B cell (primary cell): ENCODE measurements at regions not wholly inside any gene's neighbourhood (a gene's known extent, or its start where the extent isn't known, plus 50 kb on each side); places are given as distances from the start of the nearest gene placed in this dataset.

Experiments
- ATAC-seq: fragments of 200-7000 bp; cut with Tn5 transposase; one replicate; pipeline ENCODE4 v1.10.0; 2021; ENCODE audit warnings: low read depth, mild to moderate bottlenecking, moderate number of reproducible peaks, moderate library complexity
- CTCF ChIA-PET: fragments of 350-600 bp; sonication (Branson Sonifier 250); formaldehyde crosslinking; loops from one replicate; lab custom pipeline; 2021; ENCODE audit warnings: antibody characterized with exemption, inconsistent platforms; lab: Charles Lee
- POLR2A ChIA-PET: fragments of 350-600 bp; sonication (Branson Sonifier 250); formaldehyde crosslinking; loops from one replicate; lab custom pipeline; 2021; ENCODE audit warnings: antibody characterized with exemption; lab: Charles Lee
- DNase-seq: peaks from one replicate; pipeline ENCODE4 v3.0.0; 2013
- H2AFZ ChIP-seq: 2 replicates; pipeline ENCODE4 v1.6.1; 2012; ENCODE audit warnings: mild to moderate bottlenecking, low read depth, low read length; ENCODE audit not compliant: insufficient read depth, poor library complexity, severe bottlenecking
- H3K27ac ChIP-seq, 2 donors: 1 replicate in 1 of 2; 2 replicates in 1 of 2; pipeline ENCODE4 v1.5.1; 2012 to 2013; ENCODE audit warnings: low read length in 2 of 2, mild to moderate bottlenecking in 2 of 2, moderate library complexity in 1 of 2
- H3K27me3 ChIP-seq, 4 experiments: fragments of 200-600 bp in 1 of 4; sonication (generic) in 1 of 4; replicated peaks in 1 of 4; 1 replicate in 2 of 4; 2 replicates in 2 of 4; pipeline versions ENCODE4 v1.6.1 to v1.7.0; 2013 to 2016; ENCODE audit warnings: low read length in 3 of 4, mild to moderate bottlenecking in 2 of 4, mixed read lengths in 1 of 4, moderate library complexity in 1 of 4; ENCODE audit not compliant: insufficient read depth in 4 of 4, control insufficient read depth in 3 of 4; ENCODE audit errors: control extremely low read depth in 1 of 4
- H3K36me3 ChIP-seq, 2 experiments: replicated peaks in 1 of 2; 1 replicate in 1 of 2; 2 replicates in 1 of 2; pipeline versions ENCODE4 v1.6.1 to v1.7.1; 2013; ENCODE audit warnings: low read length in 1 of 2; ENCODE audit not compliant: insufficient read depth in 2 of 2, control insufficient read depth in 1 of 2; ENCODE audit errors: control extremely low read depth in 1 of 2, extremely low read depth in 1 of 2
- H3K4me1 ChIP-seq, 2 donors: fragments of 200-600 bp in 1 of 2; sonication (generic) in 1 of 2; 1 replicate in 1 of 2; 2 replicates in 1 of 2; pipeline versions ENCODE4 v1.5.1 to v1.6.1; 2013 to 2017; ENCODE audit warnings: low read length in 2 of 2; ENCODE audit not compliant: control insufficient read depth in 2 of 2, insufficient read depth in 2 of 2
- H3K4me2 ChIP-seq: replicated peaks from 2 replicates; pipeline ENCODE3; 2012; ENCODE audit warnings: mild to moderate bottlenecking, low read depth, low read length; ENCODE audit not compliant: poor library complexity, severe bottlenecking
- H3K4me3 ChIP-seq, 5 experiments: fragments of 200-600 bp in 1 of 5; sonication (generic) in 1 of 5; 1 replicate in 3 of 5; 2 replicates in 2 of 5; pipeline versions ENCODE4 v1.5.1 to v1.7.0; 2011 to 2016; ENCODE audit warnings: low read length in 4 of 5, mild to moderate bottlenecking in 4 of 5, low read depth in 2 of 5, control low read depth in 1 of 5, moderate library complexity in 1 of 5; ENCODE audit not compliant: insufficient read depth in 1 of 5; ENCODE audit errors: control extremely low read depth in 1 of 5, extremely low read depth in 1 of 5
- H3K79me2 ChIP-seq: fragments of 200-600 bp; sonication (generic); one replicate; pipeline ENCODE4 v1.6.0; 2016; ENCODE audit warnings: low read length; ENCODE audit not compliant: control insufficient read depth, insufficient read depth
- H3K9ac ChIP-seq: fragments of 200-600 bp; sonication (generic); 2 replicates; pipeline ENCODE4 v1.6.1; 2017; ENCODE audit warnings: mild to moderate bottlenecking, low read length, moderate library complexity
- H3K9me3 ChIP-seq, 3 donors: one replicate each; pipeline versions ENCODE4 v1.6.1 to v1.7.1; 2013; ENCODE audit warnings: low read length in 2 of 3; ENCODE audit not compliant: control insufficient read depth in 2 of 3, insufficient read depth in 1 of 3; ENCODE audit errors: control extremely low read depth in 1 of 3
- H4K20me1 ChIP-seq: 2 replicates; pipeline ENCODE4 v1.6.0; 2012; ENCODE audit warnings: mild to moderate bottlenecking, low read length; ENCODE audit not compliant: insufficient read depth, control insufficient read depth, poor library complexity, severe bottlenecking
- H3K27ac Mint-ChIP-seq: one replicate; pipeline ENCODE4 v1.8.0; 2021; ENCODE audit warnings: mixed read lengths
- H3K27me3 Mint-ChIP-seq: one replicate; pipeline ENCODE4 v1.8.0; 2021; ENCODE audit warnings: mixed read lengths
- H3K4me1 Mint-ChIP-seq: one replicate; pipeline ENCODE4 v1.8.0; 2021; ENCODE audit warnings: mixed read lengths
- H3K4me3 Mint-ChIP-seq: one replicate; pipeline ENCODE4 v1.8.0; 2021; ENCODE audit warnings: mixed read lengths
- H3K9me3 Mint-ChIP-seq: one replicate; pipeline ENCODE4 v1.8.0; 2022; ENCODE audit warnings: mixed read lengths; ENCODE audit not compliant: insufficient read depth
- CTCF ChIP-seq: fragments of 200-600 bp; IDR thresholded peaks from one replicate; pipeline ENCODE4 v1.8.0; 2022; ENCODE audit warnings: antibody characterized with exemption, mild to moderate bottlenecking
- EZH2 ChIP-seq: IDR thresholded peaks from 2 replicates; pipeline ENCODE4 v1.6.1; 2012; ENCODE audit warnings: borderline replicate concordance, low read depth, mild to moderate bottlenecking, moderate library complexity, low read length; ENCODE audit not compliant: insufficient read depth, poor library complexity, severe bottlenecking
- WGBS: methylation state at CpG from one replicate; pipeline ENCODE4 v1.1.5; 2013; ENCODE audit warnings: missing lambda C conversion rate; ENCODE audit not compliant: insufficient coverage; 5-methylcytosine and 5-hydroxymethylcytosine counted together
- intact Hi-C: fragments of 100-400 bp; cut with micrococcal nuclease; formaldehyde crosslinking; loops from one replicate; pipeline ENCODE4 v1.10.0; 2022

- Histone ChIP-seq H3K9me3 (no peaks in the 10 kb centered on the region), H3K27me3 (peaks cover 0 to 9% (median 7%) of the 10 kb centered on the region in 4 experiments), H3K4me3 (no peak overlapping the region), H3K79me2 (no peaks in the 10 kb centered on the region), H3K27ac (no peak overlapping the region), H3K9ac (no peak overlapping the region), H3K36me3 (no peaks in the 10 kb centered on the region), H3K4me2 (no peak overlapping the region), H3K4me1 (no peaks in the 10 kb centered on the region), H4K20me1 (no peaks in the 10 kb centered on the region), H2AFZ (no peak overlapping the region)
- DNase-seq: no peak
- Mint-ChIP-seq H3K4me3 (no peak overlapping the region), H3K27me3 (peaks cover 16% of the 10 kb centered on the region), H3K9me3 (no peaks in the 10 kb centered on the region), H3K4me1 (no peaks in the 10 kb centered on the region), H3K27ac (no peak overlapping the region)
- TF ChIP-seq EZH2 (no peak), CTCF (no peak)
- no CpG with 5 or more reads among the region's 1 CpG for WGBS
- ATAC-seq: no peak
- ChIA-PET POLR2A (no interaction called here), CTCF (no interaction called here)
- intact Hi-C loops: no loop called here
Observed at GRCh38 chr5:90329911-90330310, 79.6 kb downstream of the CETN3 start.

GRCh38 chr5:90326995-90327394 lies 82.6 kb downstream of the CETN3 start:
- Histone ChIP-seq H3K79me2 (no peaks in the 10 kb centered on the region), H3K4me2 (no peak overlapping the region), H3K36me3 (no peaks in the 10 kb centered on the region), H3K4me1 (no peaks in the 10 kb centered on the region), H2AFZ (no peak overlapping the region), H3K27me3 (peaks cover 0 to 4% (median 0%) of the 10 kb centered on the region in 4 experiments), H3K9ac (no peak overlapping the region), H3K4me3 (no peak overlapping the region), H4K20me1 (no peaks in the 10 kb centered on the region), H3K27ac (no peak overlapping the region), H3K9me3 (no peaks in the 10 kb centered on the region)
- no peaks in the 10 kb centered on the region for H3K4me1 Mint-ChIP-seq
- no peak for TF ChIP-seq CTCF
- no peak for TF ChIP-seq EZH2
- H3K4me3 Mint-ChIP-seq: no peak overlapping the region
- intact Hi-C loops: no loop called here
- ChIA-PET POLR2A (no interaction called here), CTCF (no interaction called here)
- DNase-seq: no peak
- ATAC-seq: no peak
- H3K27ac Mint-ChIP-seq: no peak overlapping the region
- no peaks in the 10 kb centered on the region for H3K9me3 Mint-ChIP-seq
- peaks cover 9% of the 10 kb centered on the region for H3K27me3 Mint-ChIP-seq
- WGBS: 91% methylated on average over 5 of the region's 7 CpGs
